ENCODE measurements at regions not wholly inside any gene's neighbourhood (a gene's known extent, or its start where the extent isn't known, plus 50 kb on each side); places are given as distances from the start of the nearest gene placed in this dataset.
"Not testable (repeated sequence)": the region's sequence is repeated elsewhere in the genome, so short reads cannot be mapped to it uniquely, and the experiment has no call there.

GRCh38 chr6:74574794-74575193 is 631.1 kb downstream of the COL12A1 start:
- intact Hi-C loops (cut with DNase I; ENCODE audit: low total_unique reads) = no loop called here
- no peak for DNase-seq
- Histone ChIP-seq H3K27me3 (replicated peaks in 1 of 7) (no peaks in the 10 kb centered on the region), H3K9me3 (no peaks in the 10 kb centered on the region), H3K27ac (no peak overlapping the region), H3K36me3 (no peaks in the 10 kb centered on the region), H3K4me1 (no peaks in the 10 kb centered on the region), H3K4me3 (no peak overlapping the region)
- WGBS, 5 donors = 37 to 63% (median 51%) methylated on average over 5 of the region's 5 CpGs
- TF ChIP-seq POLR2A (IDR thresholded peaks at IDR 0.05) = no peak
- peak in 6 of 11 experiments; percentile 12 to 52 (median 38) for TF ChIP-seq CTCF (IDR thresholded peaks at IDR 0.05 in 8 of 11, conservative IDR thresholded peaks at IDR 0.05 in 3 of 11)
- no peak for TF ChIP-seq POLR2AphosphoS5 (IDR thresholded peaks at IDR 0.05)

- intact Hi-C loops (cut with DNase I; ENCODE audit: low total_unique reads) = no loop called here
- 92 to 95% (median 93%) methylated on average over 6 of the region's 6 CpGs for WGBS, 5 donors
- Histone ChIP-seq H3K27ac (no peak overlapping the region), H3K4me3 (no peak overlapping the region), H3K4me1 (peaks cover 0 to 4% (median 0%) of the 10 kb centered on the region in 6 donors), H3K36me3 (no peaks in the 10 kb centered on the region), H3K9me3 (no peaks in the 10 kb centered on the region), H3K27me3 (replicated peaks in 1 of 7) (no peaks in the 10 kb centered on the region)
- DNase-seq = no peak
- no peak for TF ChIP-seq CTCF (IDR thresholded peaks at IDR 0.05 in 8 of 11, conservative IDR thresholded peaks at IDR 0.05 in 3 of 11)
- no peak for TF ChIP-seq POLR2AphosphoS5 (IDR thresholded peaks at IDR 0.05)
- no peak for TF ChIP-seq POLR2A (IDR thresholded peaks at IDR 0.05)
Observed at GRCh38 chr6:74573613-74574012, 632.2 kb downstream of the COL12A1 start.

- Histone ChIP-seq H3K4me3 (no peak overlapping the region), H3K27me3 (replicated peaks in 1 of 7) (no peaks in the 10 kb centered on the region), H3K9me3 (no peaks in the 10 kb centered on the region), H3K4me1 (peaks cover 0 to 4% (median 0%) of the 10 kb centered on the region in 6 donors), H3K36me3 (no peaks in the 10 kb centered on the region), H3K27ac (no peak overlapping the region)
- no peak for TF ChIP-seq CTCF (IDR thresholded peaks at IDR 0.05 in 8 of 11, conservative IDR thresholded peaks at IDR 0.05 in 3 of 11)
- TF ChIP-seq POLR2A (IDR thresholded peaks at IDR 0.05) = no peak
- TF ChIP-seq POLR2AphosphoS5 (IDR thresholded peaks at IDR 0.05) = no peak
- intact Hi-C loops (cut with DNase I; ENCODE audit: low total_unique reads) = no loop called here
- 71 to 86% (median 77%) methylated on average over 1 of the region's 1 CpG for WGBS, 5 donors
- no peak for DNase-seq
Observed at GRCh38 chr6:74570044-74570443, 635.8 kb downstream of the COL12A1 start.

- intact Hi-C loops (cut with DNase I; ENCODE audit: low total_unique reads) = no loop called here
- H3K27me3 ChIP-seq (replicated peaks in 1 of 7) = no peaks in the 10 kb centered on the region
- TF ChIP-seq POLR2AphosphoS5 (IDR thresholded peaks at IDR 0.05) (no peak), POLR2A (IDR thresholded peaks at IDR 0.05) (no peak), CTCF (IDR thresholded peaks at IDR 0.05 in 8 of 11, conservative IDR thresholded peaks at IDR 0.05 in 3 of 11) (no peak)
- WGBS, 5 donors = 57 to 84% (median 77%) methylated on average over 6 of the region's 6 CpGs
- H3K27ac ChIP-seq = no peak overlapping the region
- no peaks in the 10 kb centered on the region for H3K9me3 ChIP-seq
- no peaks in the 10 kb centered on the region for H3K36me3 ChIP-seq
- peaks cover 0 to 4% (median 0%) of the 10 kb centered on the region in 6 donors for H3K4me1 ChIP-seq
- DNase-seq = no peak
- no peak overlapping the region for H3K4me3 ChIP-seq
Observed at GRCh38 chr6:74568861-74569260, 637.0 kb downstream of the COL12A1 start.

- H3K9me3 ChIP-seq; H3K4me1 ChIP-seq; DNase-seq; H3K4me3 ChIP-seq; H3K36me3 ChIP-seq; H3K27me3 ChIP-seq (replicated peaks in 1 of 7); H3K27ac ChIP-seq; intact Hi-C loops (cut with DNase I; ENCODE audit: low total_unique reads): not testable (repeated sequence)
- 83 to 93% (median 92%) methylated on average over 4 of the region's 4 CpGs for WGBS, 5 donors
Observed at GRCh38 chr6:74567923-74568290, 637.9 kb downstream of the COL12A1 start.
